ENCODE measurements at regions not wholly inside any gene's neighbourhood (a gene's known extent, or its start where the extent isn't known, plus 50 kb on each side); places are given as distances from the start of the nearest gene placed in this dataset.

DNA sequence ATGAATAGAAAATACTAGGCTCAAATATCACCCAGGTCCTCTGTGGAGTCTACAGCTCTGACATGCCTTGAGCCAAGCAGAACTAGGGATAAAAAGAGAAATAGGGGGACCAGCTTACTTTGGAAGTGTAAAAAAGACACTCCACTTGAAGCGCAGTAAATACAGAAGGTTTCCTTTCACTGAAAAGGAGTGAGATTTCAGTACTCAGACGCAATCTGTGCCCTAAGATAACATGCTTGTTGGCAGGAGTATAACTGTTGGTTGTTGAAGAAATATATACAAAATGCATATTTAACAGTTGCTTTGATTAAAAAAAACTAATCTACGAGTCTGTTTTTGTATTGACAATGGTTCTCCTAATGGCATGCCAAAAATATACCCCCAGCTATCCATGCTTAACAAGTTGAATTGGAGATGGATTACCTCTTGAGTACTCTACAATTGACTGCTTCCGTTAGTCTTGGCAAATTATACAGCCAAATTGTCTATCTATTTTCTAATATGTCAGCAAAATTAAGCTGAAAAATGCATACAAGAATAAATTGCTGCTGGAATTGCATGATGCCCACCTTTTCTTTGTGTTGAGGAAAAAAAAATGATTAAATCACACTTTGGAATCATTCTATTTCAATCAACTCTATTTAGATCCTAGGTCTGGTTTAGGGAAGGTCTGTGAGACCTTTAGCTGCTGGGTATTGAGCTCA, 91.6 kb downstream of the FAT3 start:
- no peak for TF ChIP-seq POLR2A (IDR thresholded peaks at IDR 0.05)
- TF ChIP-seq, protein P1, sequence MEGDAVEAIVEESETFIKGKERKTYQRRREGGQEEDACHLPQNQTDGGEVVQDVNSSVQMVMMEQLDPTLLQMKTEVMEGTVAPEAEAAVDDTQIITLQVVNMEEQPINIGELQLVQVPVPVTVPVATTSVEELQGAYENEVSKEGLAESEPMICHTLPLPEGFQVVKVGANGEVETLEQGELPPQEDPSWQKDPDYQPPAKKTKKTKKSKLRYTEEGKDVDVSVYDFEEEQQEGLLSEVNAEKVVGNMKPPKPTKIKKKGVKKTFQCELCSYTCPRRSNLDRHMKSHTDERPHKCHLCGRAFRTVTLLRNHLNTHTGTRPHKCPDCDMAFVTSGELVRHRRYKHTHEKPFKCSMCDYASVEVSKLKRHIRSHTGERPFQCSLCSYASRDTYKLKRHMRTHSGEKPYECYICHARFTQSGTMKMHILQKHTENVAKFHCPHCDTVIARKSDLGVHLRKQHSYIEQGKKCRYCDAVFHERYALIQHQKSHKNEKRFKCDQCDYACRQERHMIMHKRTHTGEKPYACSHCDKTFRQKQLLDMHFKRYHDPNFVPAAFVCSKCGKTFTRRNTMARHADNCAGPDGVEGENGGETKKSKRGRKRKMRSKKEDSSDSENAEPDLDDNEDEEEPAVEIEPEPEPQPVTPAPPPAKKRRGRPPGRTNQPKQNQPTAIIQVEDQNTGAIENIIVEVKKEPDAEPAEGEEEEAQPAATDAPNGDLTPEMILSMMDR (IDR thresholded peaks at IDR 0.05), result no peak

Data from esophagus squamous epithelium (tissue), 4 donors.